NCI-H2081 (cell line): ENCODE measurements at regions not wholly inside any gene's neighbourhood (a gene's known extent, or its start where the extent isn't known, plus 50 kb on each side); places are given as distances from the start of the nearest gene placed in this dataset.

Experiments used
- DNase-seq, 2 experiments: peaks; one replicate each; lab custom pipeline; 2025; lab: John Stamatoyannopoulos, UW

GRCh38 chr6:45830441-45831139, 185.1 kb downstream of the CLIC5 start:
- DNase-seq: no peak

- DNase-seq: no peak
These were observed 185.8 kb downstream of the CLIC5 start for GRCh38 chr6:45829873-45830272.

GRCh38 chr6:45827952-45828530, 187.6 kb downstream of the CLIC5 start:
- DNase-seq: no peak

- no peak for DNase-seq
These were observed 192.8 kb downstream of the CLIC5 start for GRCh38 chr6:45822873-45823272.

- DNase-seq: no peak
These were observed 193.3 kb downstream of the CLIC5 start for GRCh38 chr6:45822246-45822812.

- no peak for DNase-seq
These were observed 197.0 kb downstream of the CLIC5 start for GRCh38 chr6:45818655-45819054.

GRCh38 chr6:45816674-45817297, 198.9 kb downstream of the CLIC5 start:
- DNase-seq: no peak

- no peak for DNase-seq
These were observed 200.1 kb downstream of the CLIC5 start for GRCh38 chr6:45815466-45816125.

- DNase-seq: no peak
These were observed 200.9 kb downstream of the CLIC5 start for GRCh38 chr6:45814772-45815171.

GRCh38 chr6:45813943-45814342, 201.7 kb downstream of the CLIC5 start:
- DNase-seq: no peak

- no peak for DNase-seq
These were observed 202.7 kb downstream of the CLIC5 start for GRCh38 chr6:45812922-45813321.

- no peak for DNase-seq
These were observed 206.7 kb downstream of the CLIC5 start for GRCh38 chr6:45808917-45809316.

GRCh38 chr6:45808042-45808645, 207.5 kb downstream of the CLIC5 start:
- no peak for DNase-seq

GRCh38 chr6:45807311-45808041, 208.2 kb downstream of the CLIC5 start:
- no peak for DNase-seq

GRCh38 chr6:45806172-45806571, 209.5 kb downstream of the CLIC5 start:
- no peak for DNase-seq

- DNase-seq: no peak
These were observed 212.6 kb downstream of the CLIC5 start for GRCh38 chr6:45803071-45803470.

GRCh38 chr6:45801471-45802289, 214.0 kb downstream of the CLIC5 start:
- DNase-seq: no peak

GRCh38 chr6:45800911-45801310, 214.7 kb downstream of the CLIC5 start:
- DNase-seq: no peak

- no peak for DNase-seq
These were observed 220.0 kb downstream of the CLIC5 start for GRCh38 chr6:45795678-45796077.

- no peak for DNase-seq
These were observed 221.2 kb downstream of the CLIC5 start for GRCh38 chr6:45794465-45794864.
